ENCODE measurements at regions not wholly inside any gene's neighbourhood (a gene's known extent, or its start where the extent isn't known, plus 50 kb on each side); places are given as distances from the start of the nearest gene placed in this dataset.

DNA sequence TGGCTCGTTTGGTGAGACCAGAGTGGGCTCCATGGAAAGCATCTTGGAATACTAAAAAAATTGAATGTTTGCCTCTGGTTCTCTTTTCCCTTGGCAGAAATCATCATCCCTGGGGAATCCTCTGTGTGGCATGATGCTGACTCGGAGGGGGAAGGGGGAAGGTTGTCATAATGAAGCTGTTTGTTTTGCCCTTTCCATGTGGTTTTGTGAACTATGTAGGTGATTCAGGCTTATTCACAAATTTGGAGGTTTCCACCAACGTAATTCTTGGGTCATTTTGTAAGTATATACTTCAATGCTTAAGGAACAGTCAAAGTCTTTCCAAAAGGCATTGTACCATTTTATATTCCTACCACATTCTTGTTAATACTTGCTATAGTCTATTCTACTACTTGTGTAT lies 754.0 kb upstream of the FAT3 start:
- WGBS (ENCODE audit: insufficient coverage, low coverage, low lambda C conversion rate, missing lambda C conversion rate) = 23% methylated on average over 3 of the region's 3 CpGs
- no peak overlapping the region for H3K27ac ChIP-seq
- no peak for TF ChIP-seq POLR2A (IDR thresholded peaks at IDR 0.05)
- TF ChIP-seq CTCF (IDR thresholded peaks at IDR 0.05) = no peak
- intact Hi-C loops (cut with DNase I) = no loop called here
- DNase-seq = no peak
- no peaks in the 10 kb centered on the region for H3K27me3 ChIP-seq
- no peaks in the 10 kb centered on the region for H3K4me1 ChIP-seq
- no peaks in the 10 kb centered on the region for H3K36me3 ChIP-seq
- no peak overlapping the region for H3K4me3 ChIP-seq
- ATAC-seq = no peak
- no peaks in the 10 kb centered on the region for H3K9me3 ChIP-seq

DNA sequence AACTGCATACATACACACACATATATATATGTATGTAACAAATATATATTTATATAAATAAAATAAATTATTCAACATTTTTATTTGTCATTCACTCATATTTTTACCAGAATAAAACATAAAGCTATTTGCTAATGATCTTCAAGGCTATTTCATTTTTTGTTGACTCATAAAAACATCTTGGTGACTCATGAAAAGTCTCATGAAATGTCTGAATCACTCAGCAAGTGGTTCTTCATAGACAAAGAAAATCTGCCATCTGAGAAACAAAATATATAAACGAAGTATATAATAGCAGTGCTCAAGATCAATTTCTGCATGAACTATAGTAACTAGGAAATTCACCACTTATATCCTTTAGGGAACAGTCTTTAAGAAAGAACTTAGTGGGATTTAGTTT lies 764.8 kb upstream of the FAT3 start:
- no peaks in the 10 kb centered on the region for H3K4me1 ChIP-seq
- H3K27ac ChIP-seq = no peak overlapping the region
- no peaks in the 10 kb centered on the region for H3K9me3 ChIP-seq
- no peaks in the 10 kb centered on the region for H3K27me3 ChIP-seq
- DNase-seq (no peak), ATAC-seq (no peak)
- TF ChIP-seq POLR2A (IDR thresholded peaks at IDR 0.05) (no peak), CTCF (IDR thresholded peaks at IDR 0.05) (no peak)
- intact Hi-C loops (cut with DNase I) = no loop called here
- WGBS (ENCODE audit: insufficient coverage, low coverage, low lambda C conversion rate, missing lambda C conversion rate) = 19% methylated on average over 1 of the region's 1 CpG
- no peaks in the 10 kb centered on the region for H3K36me3 ChIP-seq
- H3K4me3 ChIP-seq = no peak overlapping the region

DNA sequence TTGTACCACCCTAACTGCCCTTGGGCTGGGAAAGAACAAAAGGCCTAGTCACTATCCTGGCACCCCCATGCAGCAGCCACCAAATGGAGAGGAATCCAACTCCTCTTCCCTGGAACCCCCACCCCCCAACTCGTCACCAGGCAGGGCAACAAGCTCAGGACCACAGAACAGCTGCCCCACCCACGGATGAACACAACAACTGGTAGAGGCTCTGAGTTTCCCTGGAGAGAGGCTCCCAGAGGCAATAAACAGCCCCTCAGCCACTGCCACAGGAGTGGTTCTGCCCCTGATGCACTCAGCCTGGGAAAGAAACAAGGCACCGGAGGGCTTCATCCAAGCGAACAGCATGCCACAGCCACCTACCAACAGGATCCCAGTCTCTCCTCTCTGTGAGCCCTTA lies 778.4 kb upstream of the FAT3 start:
- DNase-seq (no peak), ATAC-seq (no peak)
- no peaks in the 10 kb centered on the region for H3K4me1 ChIP-seq
- H3K36me3 ChIP-seq = no peaks in the 10 kb centered on the region
- WGBS (ENCODE audit: insufficient coverage, low coverage, low lambda C conversion rate, missing lambda C conversion rate) = no CpG with 5 or more reads among the region's 4 CpGs
- H3K27me3 ChIP-seq = no peaks in the 10 kb centered on the region
- intact Hi-C loops (cut with DNase I) = no loop called here
- TF ChIP-seq POLR2A (IDR thresholded peaks at IDR 0.05) (no peak), CTCF (IDR thresholded peaks at IDR 0.05) (no peak)
- no peak overlapping the region for H3K27ac ChIP-seq
- H3K4me3 ChIP-seq = no peak overlapping the region
- H3K9me3 ChIP-seq = no peaks in the 10 kb centered on the region

DNA sequence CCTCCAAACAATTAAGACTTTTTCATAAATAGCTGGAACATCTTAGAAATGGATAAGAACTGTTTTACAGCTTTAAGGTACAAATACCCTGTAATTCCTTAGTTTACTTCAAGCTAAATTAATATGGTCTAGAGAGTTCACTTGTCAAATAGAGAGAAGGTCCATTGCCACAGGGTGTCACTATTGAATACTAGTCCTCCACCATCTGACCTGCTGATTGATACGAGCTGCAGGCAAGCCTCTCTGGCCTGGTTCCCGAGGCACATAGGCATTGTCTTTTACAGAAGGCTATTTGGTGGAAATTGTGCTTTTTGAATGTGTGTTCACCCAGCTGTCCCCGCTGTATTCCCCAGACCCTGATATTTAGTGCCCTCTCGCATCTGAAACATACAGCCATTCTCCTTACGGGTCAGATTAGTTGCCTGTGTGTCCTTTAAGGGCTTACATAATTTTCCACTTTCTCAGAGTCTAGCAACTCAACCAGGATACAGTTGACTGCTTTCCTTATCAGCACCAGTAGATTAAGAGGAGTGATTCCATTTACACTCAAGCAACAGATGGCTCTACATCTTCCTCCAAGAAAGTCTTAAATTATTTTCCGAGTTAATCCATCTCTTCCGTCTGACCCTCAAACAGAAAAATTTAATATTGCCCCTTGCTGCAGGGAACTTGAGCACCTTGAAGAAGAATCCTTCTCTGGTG lies 788.8 kb upstream of the FAT3 start:
- ATAC-seq (peak in 3 of 4 donors; percentile 28 to 56 (median 28)), DNase-seq (no peak)
- H3K27me3 ChIP-seq = no peaks in the 10 kb centered on the region
- H3K4me3 ChIP-seq = no peak overlapping the region
- WGBS (ENCODE audit: insufficient coverage, low coverage, low lambda C conversion rate, missing lambda C conversion rate) = 59% methylated on average over 7 of the region's 7 CpGs
- intact Hi-C loops (cut with DNase I) = no loop called here
- H3K36me3 ChIP-seq = no peaks in the 10 kb centered on the region
- no peaks in the 10 kb centered on the region for H3K4me1 ChIP-seq
- TF ChIP-seq CTCF (IDR thresholded peaks at IDR 0.05) = peak in 1 of 4 donors; percentile 18
- no peak for TF ChIP-seq POLR2A (IDR thresholded peaks at IDR 0.05)
- no peaks in the 10 kb centered on the region for H3K9me3 ChIP-seq
- no peak overlapping the region for H3K27ac ChIP-seq
